GM21825 (cell line): ENCODE measurements at regions not wholly inside any gene's neighbourhood (a gene's known extent, or its start where the extent isn't known, plus 50 kb on each side); places are given as distances from the start of the nearest gene placed in this dataset.
"Not testable (repeated sequence)": the region's sequence is repeated elsewhere in the genome, so short reads cannot be mapped to it uniquely, and the experiment has no call there.

ENCODE experiments used
- ATAC-seq: cut with Tn5 transposase; IDR thresholded peaks from one replicate; pipeline ENCODE4 v1.9.1; 2021; ENCODE audit warnings: mild to moderate bottlenecking, moderate library complexity; ENCODE audit not compliant: unreplicated experiment

- no peak for ATAC-seq
These were observed 183.4 kb downstream of the NFKBIZ start for GRCh38 chr3:102032491-102033383.

GRCh38 chr3:102034639-102035451 is 185.5 kb downstream of the NFKBIZ start:
- ATAC-seq = no peak

- peak; percentile 49 for ATAC-seq
These were observed 186.7 kb downstream of the NFKBIZ start for GRCh38 chr3:102036017-102036416.

DNA sequence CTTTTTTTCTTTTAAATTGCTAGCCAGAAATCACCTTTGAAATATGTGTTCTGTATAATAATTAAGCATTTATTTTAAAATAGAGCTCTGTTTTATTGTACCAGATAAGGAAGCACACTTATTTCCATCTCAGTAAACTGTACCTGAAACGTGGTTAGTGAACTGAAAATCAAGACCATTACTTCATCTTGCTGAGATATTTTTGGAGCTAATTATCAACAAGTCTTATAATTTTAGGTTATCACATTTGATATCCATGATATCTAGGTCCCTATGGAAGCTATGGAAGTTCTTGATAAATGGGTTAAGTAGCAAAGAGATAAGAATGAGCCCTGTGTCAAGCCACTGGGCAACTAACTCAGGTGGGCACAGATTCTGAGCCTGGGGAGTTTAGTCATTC is 187.2 kb downstream of the NFKBIZ start:
- ATAC-seq = no peak

GRCh38 chr3:102037209-102037608 is 187.9 kb downstream of the NFKBIZ start:
- ATAC-seq = no peak

DNA sequence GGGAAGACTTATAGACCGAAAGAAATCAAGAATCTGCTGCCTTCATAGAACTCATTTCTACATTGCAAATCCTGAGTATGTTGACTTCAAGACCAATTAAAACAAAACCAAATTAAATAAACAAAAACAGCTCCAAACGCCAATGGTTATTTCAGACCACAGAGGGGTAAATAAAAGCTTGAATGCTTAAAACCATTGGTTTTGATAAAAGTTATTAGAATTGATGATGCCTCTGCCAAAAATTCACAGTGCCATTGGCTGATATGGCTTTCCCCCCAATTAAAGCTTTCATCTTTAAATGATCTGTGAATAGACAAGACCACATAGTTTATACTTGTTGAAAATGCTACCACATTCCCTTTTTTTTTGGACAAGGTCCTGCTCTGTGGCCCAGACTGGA is 188.5 kb downstream of the NFKBIZ start:
- no peak for ATAC-seq

DNA sequence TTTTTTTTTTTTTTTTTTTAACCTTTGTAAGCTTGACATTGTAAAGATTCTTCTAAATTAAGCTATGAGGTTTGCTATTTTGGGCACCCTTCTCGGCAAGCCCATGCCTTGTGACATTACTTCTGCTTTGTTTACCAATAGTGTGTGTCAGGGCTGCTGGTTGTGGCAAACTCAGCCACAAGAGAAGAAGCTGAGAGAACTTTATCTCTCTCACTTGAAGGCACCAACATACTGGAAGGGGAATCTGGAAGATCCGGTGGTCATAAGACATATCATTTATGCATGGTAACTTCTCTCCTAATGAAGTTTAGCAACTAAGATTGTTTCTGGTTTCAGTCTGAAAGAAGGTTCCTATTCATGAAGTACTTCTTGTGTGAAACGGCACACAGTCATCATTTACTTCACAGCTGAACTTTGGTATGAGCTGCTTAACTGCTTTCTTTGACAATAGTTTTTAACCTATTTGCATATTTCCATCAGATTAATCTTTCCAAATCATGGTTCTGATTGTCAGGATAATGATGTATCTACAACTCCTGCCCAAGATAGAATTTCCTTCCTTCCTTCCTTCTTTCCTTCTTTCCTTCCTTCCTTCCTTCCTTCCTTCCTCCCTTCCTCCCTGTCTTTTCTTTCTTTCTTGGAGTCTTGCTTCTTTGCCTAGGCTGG is 189.3 kb downstream of the NFKBIZ start:
- ATAC-seq = peak; percentile 84

DNA sequence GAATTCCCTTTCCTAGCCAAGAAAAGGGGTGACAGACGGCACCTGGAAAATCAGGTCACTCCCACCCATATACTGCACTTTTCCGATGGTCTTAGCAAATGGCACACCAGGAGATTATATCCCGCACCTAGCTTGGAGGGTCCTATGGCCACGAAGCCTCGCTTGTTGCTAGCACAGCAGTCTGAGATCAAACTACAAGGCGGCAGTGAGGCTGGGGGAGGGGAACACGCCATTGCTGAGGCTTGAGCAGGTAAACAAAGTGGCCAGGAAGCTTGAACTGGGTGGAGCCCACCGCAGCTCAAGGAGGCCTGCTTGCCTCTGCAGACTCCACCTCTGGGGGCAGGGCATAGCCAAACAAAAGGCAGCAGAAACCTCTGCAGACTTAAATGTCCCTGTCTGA is 190.8 kb downstream of the NFKBIZ start:
- not testable (repeated sequence) for ATAC-seq

- peak; percentile 40 for ATAC-seq
These were observed 204.2 kb downstream of the NFKBIZ start for GRCh38 chr3:102053375-102053989.

GRCh38 chr3:102054543-102055080 is 205.3 kb downstream of the NFKBIZ start:
- no peak for ATAC-seq

GRCh38 chr3:102057781-102058421 is 208.6 kb downstream of the NFKBIZ start:
- ATAC-seq = peak; percentile 72

DNA sequence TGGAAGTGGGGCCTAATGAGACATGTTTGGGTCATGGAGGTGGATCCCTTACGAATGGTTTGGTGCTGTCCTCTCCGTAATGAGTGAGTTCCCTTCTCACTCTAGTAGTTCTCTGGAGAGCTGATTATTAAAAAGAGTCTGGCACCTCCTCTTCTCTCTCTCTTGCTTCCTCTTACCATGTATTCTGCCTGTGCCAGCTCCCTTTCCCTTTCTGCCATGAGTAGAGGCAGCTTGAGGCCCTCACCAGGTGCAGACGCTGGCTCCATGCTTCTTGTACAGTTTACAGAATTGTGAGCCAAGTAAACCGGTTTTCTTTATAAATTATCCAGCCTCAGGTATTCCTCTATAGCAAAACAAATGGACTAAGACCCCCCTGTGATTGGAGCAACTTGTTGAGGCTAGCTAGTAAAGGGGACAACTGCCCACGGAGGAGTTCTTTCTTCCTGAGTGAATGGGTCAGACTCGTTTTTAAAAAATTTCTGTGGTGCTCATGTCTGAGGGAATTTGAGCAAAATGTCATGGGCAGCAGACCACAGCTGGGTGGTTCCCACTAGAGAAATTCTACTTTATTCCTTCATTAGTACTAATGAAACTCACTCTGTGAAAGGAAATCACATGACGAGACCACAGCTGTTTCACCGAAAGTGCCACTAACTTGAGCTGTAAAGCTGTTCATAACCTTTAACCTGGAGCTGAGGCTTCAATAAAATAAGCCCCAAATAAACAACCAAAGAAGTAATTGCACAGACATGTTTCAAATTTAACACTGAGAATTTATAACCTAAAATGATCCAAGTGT is 210.0 kb downstream of the NFKBIZ start:
- peak; percentile 81 for ATAC-seq

DNA sequence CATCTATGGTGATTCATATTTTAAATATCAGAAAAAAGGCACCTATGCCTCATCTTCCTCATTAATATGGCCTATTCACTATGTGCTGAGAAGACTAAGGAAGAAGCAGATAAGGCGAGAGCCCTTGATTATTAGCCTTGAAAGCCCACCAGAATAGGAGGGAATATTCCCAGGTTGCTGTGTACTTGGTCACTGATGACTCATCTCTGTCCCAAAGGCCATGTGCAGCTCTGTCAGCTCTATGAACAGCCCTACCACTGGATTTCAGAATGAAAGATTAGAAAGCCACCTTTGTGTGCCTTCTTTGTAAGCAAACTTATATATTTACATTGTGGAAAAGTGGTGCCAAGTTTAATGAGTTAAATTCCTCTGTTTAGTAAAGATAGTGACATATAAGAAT is 211.5 kb downstream of the NFKBIZ start:
- ATAC-seq = no peak

DNA sequence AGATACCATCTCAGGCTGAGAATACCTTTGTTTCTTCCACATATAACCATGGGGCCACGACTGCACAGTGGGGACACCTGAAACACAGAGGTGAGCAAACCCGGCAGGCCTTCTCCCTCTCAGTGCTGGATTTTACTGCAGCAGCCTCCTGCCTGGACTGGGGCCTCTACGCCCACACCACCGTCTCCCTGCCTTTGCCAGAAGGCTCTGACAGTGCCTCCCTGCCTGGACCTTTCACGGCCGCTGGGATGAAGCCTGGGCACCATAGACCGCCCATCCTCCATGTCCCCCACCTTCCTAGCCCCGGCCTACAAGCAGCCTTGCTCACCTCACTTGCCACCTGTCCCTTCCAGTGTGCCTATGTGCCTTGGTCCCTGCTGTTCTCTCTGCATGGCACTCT is 214.3 kb downstream of the NFKBIZ start:
- ATAC-seq = no peak

DNA sequence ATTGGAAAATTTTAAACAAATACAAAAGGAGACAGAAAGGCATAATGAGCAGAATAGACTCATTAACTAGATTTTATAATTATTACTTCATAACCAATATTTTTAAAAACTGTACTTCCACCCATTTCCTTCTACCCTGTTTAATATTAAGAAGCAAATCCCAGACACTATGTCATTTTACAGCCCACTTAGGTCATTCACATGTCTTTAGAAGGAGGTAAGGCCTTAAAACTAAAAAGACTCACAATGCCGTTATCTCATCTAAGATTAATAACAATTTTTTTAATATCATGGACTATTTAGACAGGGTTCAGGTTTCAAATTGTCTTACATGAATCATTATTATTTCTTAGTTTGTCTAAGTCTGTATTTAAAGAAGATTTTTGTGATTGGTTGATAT is 217.2 kb downstream of the NFKBIZ start:
- no peak for ATAC-seq

GRCh38 chr3:102068327-102068726 is 219.0 kb downstream of the NFKBIZ start:
- ATAC-seq = no peak

DNA sequence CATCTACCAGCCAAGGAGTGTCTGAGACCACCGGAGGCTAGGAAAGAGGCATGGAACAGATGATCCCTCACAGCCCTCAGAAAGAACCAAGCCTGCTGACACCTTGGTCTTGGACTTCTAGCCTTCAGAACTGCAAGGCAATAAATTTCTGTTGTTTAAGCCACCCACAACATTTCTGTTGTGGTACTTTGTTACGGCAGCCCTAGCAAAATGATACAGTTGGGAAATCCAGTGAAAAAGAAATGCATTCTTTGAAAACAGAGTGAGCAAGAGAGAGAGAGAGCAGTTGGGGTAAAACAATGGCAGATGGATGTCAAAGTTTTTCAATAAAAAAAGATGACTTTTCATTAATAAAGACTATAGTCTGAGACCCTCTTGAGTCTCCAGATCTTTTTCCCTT is 219.4 kb downstream of the NFKBIZ start:
- no peak for ATAC-seq

DNA sequence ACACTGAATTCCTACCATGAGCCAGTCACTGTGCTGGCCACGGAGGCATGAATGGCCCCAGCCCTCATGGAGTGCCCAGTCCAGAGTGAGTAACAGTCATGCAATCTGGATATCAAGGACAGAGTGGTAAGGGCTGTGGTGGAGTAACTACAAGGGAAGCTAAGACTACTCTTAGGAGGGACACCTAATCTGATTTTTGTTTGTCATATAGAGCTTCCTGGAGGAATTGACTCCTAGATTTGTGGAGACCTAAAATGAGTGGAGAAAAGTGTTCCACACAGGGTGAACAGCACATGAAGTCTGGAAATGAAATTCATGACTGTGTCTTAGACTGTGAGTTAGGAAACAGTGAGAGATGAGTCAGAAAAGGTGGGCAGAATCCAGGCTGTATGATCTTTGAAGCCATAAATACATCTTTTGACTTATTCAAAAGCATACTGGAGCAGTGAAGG is 219.9 kb downstream of the NFKBIZ start:
- ATAC-seq = no peak

GRCh38 chr3:102074946-102075345 is 225.6 kb downstream of the NFKBIZ start:
- no peak for ATAC-seq
